BLaER1 (cell line): ENCODE measurements at regions not wholly inside any gene's neighbourhood (a gene's known extent, or its start where the extent isn't known, plus 50 kb on each side); places are given as distances from the start of the nearest gene placed in this dataset.

Source experiments
- H3K27ac ChIP-seq: shearing (Covaris generic); formaldehyde crosslinking; 2 replicates; pipeline ENCODE4 v1.8.1; 2022
- H3K27me3 ChIP-seq: shearing (Covaris generic); formaldehyde crosslinking; 2 replicates; pipeline ENCODE4 v1.8.1; 2022
- H3K36me3 ChIP-seq: shearing (Covaris generic); formaldehyde crosslinking; 2 replicates; pipeline ENCODE4 v1.8.1; 2022
- H3K4me1 ChIP-seq: shearing (Covaris generic); formaldehyde crosslinking; 2 replicates; pipeline ENCODE4 v1.8.1; 2022
- H3K4me2 ChIP-seq: shearing (Covaris generic); formaldehyde crosslinking; 2 replicates; pipeline ENCODE4 v1.8.1; 2022
- H3K4me3 ChIP-seq: shearing (Covaris generic); formaldehyde crosslinking; 2 replicates; pipeline ENCODE4 v1.8.1; 2022
- H3K9ac ChIP-seq: shearing (Covaris generic); formaldehyde crosslinking; 2 replicates; pipeline ENCODE4 v1.8.1; 2022
- H3K9me3 ChIP-seq: shearing (Covaris generic); formaldehyde crosslinking; 2 replicates; pipeline ENCODE4 v1.8.1; 2022
- H4K20me1 ChIP-seq: shearing (Covaris generic); formaldehyde crosslinking; 2 replicates; pipeline ENCODE4 v1.8.1; 2022
- Cebpa-rat ChIP-seq: shearing (Covaris generic); IDR thresholded peaks from 2 replicates; pipeline ENCODE4 v1.8.1; 2022

GRCh38 chrX:39586359-39586758 lies 511.4 kb downstream of the BCOR start:
- Histone ChIP-seq H3K4me1 (peaks cover 17% of the 10 kb centered on the region), H3K9me3 (no peaks in the 10 kb centered on the region), H3K36me3 (no peaks in the 10 kb centered on the region), H3K27ac (no peak overlapping the region), H3K9ac (no peak overlapping the region), H3K4me3 (no peak overlapping the region), H4K20me1 (no peaks in the 10 kb centered on the region), H3K27me3 (no peaks in the 10 kb centered on the region), H3K4me2 (no peak overlapping the region)
- TF ChIP-seq Cebpa-rat = no peak

- Histone ChIP-seq H3K9me3 (no peaks in the 10 kb centered on the region), H3K9ac (no peak overlapping the region), H4K20me1 (no peaks in the 10 kb centered on the region), H3K4me1 (peaks cover 10% of the 10 kb centered on the region; the same call in 1 of the 2 replicates), H3K27ac (no peak overlapping the region), H3K4me2 (no peak overlapping the region), H3K4me3 (no peak overlapping the region), H3K36me3 (no peaks in the 10 kb centered on the region), H3K27me3 (no peaks in the 10 kb centered on the region)
- no peak for TF ChIP-seq Cebpa-rat
Measured at GRCh38 chrX:39591099-39591498, 506.7 kb downstream of the BCOR start.

GRCh38 chrX:39592776-39593175 lies 505.0 kb downstream of the BCOR start:
- Histone ChIP-seq H3K4me1 (peaks cover 10% of the 10 kb centered on the region; the same call in 1 of the 2 replicates), H3K4me3 (no peak overlapping the region), H3K36me3 (no peaks in the 10 kb centered on the region), H3K27ac (no peak overlapping the region), H4K20me1 (no peaks in the 10 kb centered on the region), H3K27me3 (no peaks in the 10 kb centered on the region), H3K4me2 (no peak overlapping the region), H3K9ac (no peak overlapping the region), H3K9me3 (no peaks in the 10 kb centered on the region)
- no peak for TF ChIP-seq Cebpa-rat

DNA sequence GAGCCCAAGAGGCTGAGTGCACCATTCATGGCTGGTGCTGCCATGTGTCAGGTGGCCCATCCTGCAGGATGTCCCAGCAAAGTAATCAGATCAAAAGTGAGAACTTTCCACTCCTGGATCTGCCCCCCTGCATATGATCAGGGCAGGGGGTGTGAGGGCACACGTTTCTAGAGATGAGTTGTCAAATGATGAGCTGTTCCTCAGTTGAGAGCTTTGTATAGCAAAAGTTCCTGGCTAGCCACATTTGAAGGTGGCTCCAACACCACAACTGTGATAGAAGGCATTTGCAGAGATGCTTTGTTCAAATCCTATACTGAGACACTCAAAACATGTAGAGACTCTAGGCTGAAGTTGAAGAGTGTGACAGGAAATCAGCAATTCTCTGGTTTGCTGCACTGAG lies 501.8 kb downstream of the BCOR start:
- Histone ChIP-seq H3K4me1 (no peaks in the 10 kb centered on the region), H3K4me3 (no peak overlapping the region), H3K9ac (no peak overlapping the region), H3K36me3 (no peaks in the 10 kb centered on the region), H3K9me3 (no peaks in the 10 kb centered on the region), H4K20me1 (no peaks in the 10 kb centered on the region), H3K27ac (no peak overlapping the region), H3K4me2 (no peak overlapping the region), H3K27me3 (no peaks in the 10 kb centered on the region)
- TF ChIP-seq Cebpa-rat = no peak

GRCh38 chrX:39596437-39596836 lies 501.3 kb downstream of the BCOR start:
- no peak for TF ChIP-seq Cebpa-rat
- Histone ChIP-seq H3K36me3 (no peaks in the 10 kb centered on the region), H4K20me1 (no peaks in the 10 kb centered on the region)

DNA sequence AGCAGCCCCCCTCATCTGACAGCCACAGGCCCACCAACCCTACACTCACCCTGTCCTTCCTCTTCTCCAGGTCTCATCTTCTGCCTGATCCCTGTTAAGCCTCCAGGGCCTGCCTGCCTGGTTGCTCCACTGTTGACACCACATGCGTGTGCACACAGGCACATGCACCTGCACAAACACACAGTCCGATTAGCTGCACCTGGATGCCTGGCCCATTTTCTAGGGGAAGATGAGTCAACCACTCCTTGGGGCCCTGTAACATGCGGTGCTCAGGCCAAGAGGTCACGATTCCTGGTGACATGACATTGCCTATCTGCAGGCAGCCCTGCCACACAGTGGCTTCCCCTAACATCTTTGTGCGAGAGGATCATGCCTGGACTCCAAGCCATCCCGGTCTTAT lies 498.4 kb downstream of the BCOR start:
- no peak for TF ChIP-seq Cebpa-rat
- Histone ChIP-seq H3K4me1 (no peaks in the 10 kb centered on the region), H3K36me3 (no peaks in the 10 kb centered on the region), H3K27ac (no peak overlapping the region), H4K20me1 (no peaks in the 10 kb centered on the region), H3K9me3 (no peaks in the 10 kb centered on the region), H3K4me3 (no peak overlapping the region), H3K27me3 (no peaks in the 10 kb centered on the region), H3K9ac (no peak overlapping the region), H3K4me2 (no peak overlapping the region)

More at GRCh38 chrX:39596437-39596836, 501.3 kb downstream of the BCOR start:
- Histone ChIP-seq H3K9ac (no peak overlapping the region), H3K27me3 (no peaks in the 10 kb centered on the region), H3K4me2 (no peak overlapping the region), H3K4me1 (no peaks in the 10 kb centered on the region), H3K4me3 (no peak overlapping the region), H3K27ac (no peak overlapping the region), H3K9me3 (no peaks in the 10 kb centered on the region)

DNA sequence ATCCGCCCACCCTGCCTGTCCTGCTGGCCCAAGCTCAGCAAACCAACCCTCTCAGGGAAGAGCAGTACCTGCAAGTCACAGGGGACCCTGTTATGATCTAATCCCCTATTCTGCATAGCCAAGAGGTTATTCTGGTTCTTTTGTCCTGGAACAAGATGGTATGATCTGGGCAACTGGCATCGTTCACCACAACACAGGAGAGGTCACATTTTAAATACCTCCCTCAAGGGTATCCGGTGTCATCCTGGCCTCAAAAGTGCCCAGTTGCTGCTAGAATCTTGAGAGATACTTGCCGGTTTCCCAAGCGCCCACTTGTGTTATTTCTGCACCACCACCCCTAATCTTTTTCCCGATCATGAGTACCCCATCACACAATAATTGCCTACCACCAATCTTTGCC lies 497.5 kb downstream of the BCOR start:
- H3K4me2 ChIP-seq = no peak overlapping the region
- no peaks in the 10 kb centered on the region for H3K4me1 ChIP-seq
- H3K36me3 ChIP-seq = no peaks in the 10 kb centered on the region
- H3K27ac ChIP-seq = no peak overlapping the region
- H3K9me3 ChIP-seq = no peaks in the 10 kb centered on the region
- H3K9ac ChIP-seq = no peak overlapping the region
- H3K27me3 ChIP-seq = no peaks in the 10 kb centered on the region
- no peaks in the 10 kb centered on the region for H4K20me1 ChIP-seq
- H3K4me3 ChIP-seq = no peak overlapping the region
- no peak for TF ChIP-seq Cebpa-rat

DNA sequence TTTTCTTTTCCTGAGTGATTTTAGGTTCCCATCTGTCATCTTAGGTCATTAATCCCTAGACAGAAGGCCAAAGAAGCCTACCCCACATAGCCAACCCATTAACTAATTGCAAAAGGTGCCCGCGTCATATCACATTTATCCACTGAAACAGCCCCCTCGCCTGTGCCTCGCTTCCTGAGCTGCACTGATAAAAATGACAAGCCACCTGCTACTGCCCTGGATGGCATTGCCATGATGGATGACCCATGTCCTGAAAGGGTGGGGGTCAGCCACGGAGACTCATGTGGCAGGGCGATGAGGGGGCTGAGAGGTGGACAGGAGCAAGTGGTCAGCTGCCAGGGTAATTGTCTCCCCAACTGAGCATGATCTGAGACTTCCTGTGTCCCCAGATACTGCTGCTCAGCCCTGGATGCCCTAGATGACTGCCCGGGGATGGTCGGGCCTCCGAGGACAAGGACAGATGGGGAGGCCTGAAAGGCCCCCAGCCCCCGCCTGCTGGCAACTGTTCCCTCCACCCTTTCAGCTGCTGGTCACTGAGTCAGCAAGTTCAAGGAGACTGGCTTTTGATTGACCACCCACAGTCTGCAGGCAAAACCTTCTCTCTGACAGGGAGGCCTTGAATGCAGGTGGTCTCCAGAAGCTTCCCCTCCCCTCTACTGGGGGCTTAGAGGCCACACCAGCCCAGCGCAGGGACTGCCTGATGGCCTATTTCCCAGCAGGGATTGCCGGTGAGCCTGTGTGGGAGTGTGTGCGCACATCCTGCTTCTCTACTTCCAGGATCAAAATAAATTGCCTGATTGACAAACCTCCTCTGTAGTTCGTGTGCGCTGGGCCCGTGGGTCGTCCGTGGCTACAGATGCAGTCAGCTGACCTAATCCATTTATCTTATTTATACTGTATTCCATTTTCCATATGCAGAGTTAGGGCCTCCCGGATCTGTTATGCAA lies 496.3 kb downstream of the BCOR start:
- Histone ChIP-seq H3K36me3 (no peaks in the 10 kb centered on the region), H3K9me3 (peaks cover 1% of the 10 kb centered on the region; the same call in 1 of the 2 replicates), H3K4me1 (no peaks in the 10 kb centered on the region), H4K20me1 (no peaks in the 10 kb centered on the region), H3K27ac (no peak overlapping the region), H3K4me2 (no peak overlapping the region), H3K9ac (no peak overlapping the region), H3K27me3 (no peaks in the 10 kb centered on the region), H3K4me3 (no peak overlapping the region)
- TF ChIP-seq Cebpa-rat = no peak

DNA sequence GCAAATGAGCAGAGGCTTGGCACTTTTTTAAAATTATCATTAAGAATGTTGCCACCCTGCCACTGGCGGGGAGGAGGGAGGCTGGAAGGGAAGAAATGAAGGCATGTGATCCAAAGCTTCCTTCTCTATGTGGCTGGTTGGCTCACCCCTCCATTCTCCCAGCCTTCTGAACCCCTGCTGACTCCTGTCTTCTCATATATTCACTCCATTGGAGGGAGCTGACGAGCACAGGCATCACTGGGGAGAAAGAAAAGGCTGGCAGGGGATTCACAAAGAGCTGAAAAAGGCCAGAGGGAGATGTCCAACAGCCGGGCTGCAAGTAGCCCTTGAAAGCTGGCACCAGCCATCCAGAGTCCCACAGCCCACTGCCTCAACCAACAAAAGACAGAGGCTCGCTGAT lies 495.6 kb downstream of the BCOR start:
- no peak for TF ChIP-seq Cebpa-rat
- Histone ChIP-seq H3K4me1 (no peaks in the 10 kb centered on the region), H3K4me3 (no peak overlapping the region), H3K27ac (no peak overlapping the region), H3K9me3 (peaks cover 8% of the 10 kb centered on the region; the same call in 1 of the 2 replicates), H3K4me2 (no peak overlapping the region), H3K36me3 (no peaks in the 10 kb centered on the region), H4K20me1 (no peaks in the 10 kb centered on the region), H3K9ac (no peak overlapping the region), H3K27me3 (no peaks in the 10 kb centered on the region)

DNA sequence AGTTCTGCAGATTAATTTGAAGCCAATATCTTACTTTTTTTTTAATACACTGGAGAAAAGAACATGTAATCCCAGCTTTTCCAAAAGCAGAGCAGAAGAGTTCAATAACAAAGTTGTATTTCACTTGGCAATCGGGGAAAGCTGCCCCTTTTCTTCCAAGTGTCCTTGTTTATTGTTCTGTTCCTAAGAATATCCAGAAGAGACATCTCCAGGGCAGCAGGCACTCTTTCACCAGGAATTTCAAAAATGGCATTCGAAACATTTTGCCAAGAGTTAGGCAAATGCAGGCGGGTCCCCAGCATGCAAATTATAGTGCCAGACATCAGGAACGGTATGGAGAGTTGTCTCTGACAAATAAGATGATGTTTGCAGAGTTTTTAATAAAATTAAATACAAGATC lies 494.5 kb downstream of the BCOR start:
- Histone ChIP-seq H3K4me3 (no peak overlapping the region), H3K4me2 (no peak overlapping the region), H3K4me1 (no peaks in the 10 kb centered on the region), H3K27me3 (no peaks in the 10 kb centered on the region), H3K9ac (no peak overlapping the region), H3K36me3 (no peaks in the 10 kb centered on the region), H3K9me3 (peaks cover 8% of the 10 kb centered on the region; the same call in 1 of the 2 replicates), H3K27ac (no peak overlapping the region), H4K20me1 (no peaks in the 10 kb centered on the region)
- no peak for TF ChIP-seq Cebpa-rat
